GM23338 (cell line): ENCODE measurements at regions not wholly inside any gene's neighbourhood (a gene's known extent, or its start where the extent isn't known, plus 50 kb on each side); places are given as distances from the start of the nearest gene placed in this dataset.

Experiments
- ATAC-seq: fragments of 200-7000 bp; cut with Tn5 transposase; 3 replicates; pipeline ENCODE4 v1.9.1; 2020
- DNase-seq: peaks from one replicate; pipeline ENCODE4 v3.0.0-alpha.2; 2015; ENCODE audit warnings: low spot score
- H2AFZ ChIP-seq: fragments of 200-600 bp; sonication (generic); 2 replicates; pipeline ENCODE4 v1.8.0; 2016; ENCODE audit warnings: antibody characterized with exemption, mild to moderate bottlenecking, moderate library complexity
- H3F3A ChIP-seq: fragments of 200-600 bp; sonication (generic); replicated peaks from 2 replicates; pipeline ENCODE4 v1.8.0; 2017; ENCODE audit warnings: antibody characterized with exemption, mixed run types, low read depth
- H3K27ac ChIP-seq: fragments of 200-600 bp; sonication (generic); 2 replicates; pipeline ENCODE4 v1.6.1; 2016; ENCODE audit warnings: low read depth
- H3K27me3 ChIP-seq: fragments of 200-600 bp; sonication (generic); 2 replicates; pipeline ENCODE4 v1.8.0; 2016; ENCODE audit warnings: mild to moderate bottlenecking, mixed run types, moderate library complexity; ENCODE audit not compliant: insufficient read depth
- H3K36me3 ChIP-seq: fragments of 200-600 bp; sonication (generic); 2 replicates; pipeline ENCODE4 v1.8.0; 2016; ENCODE audit warnings: mild to moderate bottlenecking; ENCODE audit not compliant: insufficient read depth
- H3K4me1 ChIP-seq: fragments of 200-600 bp; sonication (generic); 2 replicates; pipeline ENCODE4 v1.8.0; 2016; ENCODE audit warnings: mild to moderate bottlenecking, moderate library complexity; ENCODE audit not compliant: insufficient read depth
- H3K4me2 ChIP-seq: fragments of 200-600 bp; sonication (generic); 2 replicates; pipeline ENCODE4 v1.7.1; 2017; ENCODE audit warnings: mixed run types
- H3K4me3 ChIP-seq: fragments of 200-600 bp; sonication (generic); 2 replicates; pipeline ENCODE4 v1.6.1; 2016; ENCODE audit warnings: mixed run types
- H3K79me2 ChIP-seq: fragments of 200-600 bp; sonication (generic); replicated peaks from 2 replicates; pipeline ENCODE4 v1.8.0; 2017; ENCODE audit warnings: mild to moderate bottlenecking; ENCODE audit not compliant: insufficient read depth
- H3K9me2 ChIP-seq: fragments of 200-600 bp; sonication (generic); 2 replicates; pipeline ENCODE4 v1.8.0; 2017; ENCODE audit not compliant: insufficient read depth
- H4K20me1 ChIP-seq: fragments of 200-600 bp; sonication (generic); replicated peaks from 2 replicates; pipeline ENCODE4 v1.8.0; 2017; ENCODE audit warnings: mild to moderate bottlenecking; ENCODE audit not compliant: insufficient read depth
- H3K27ac Mint-ChIP-seq: 2 replicates; pipeline ENCODE4 v1.8.0; 2020; ENCODE audit warnings: inconsistent platforms, mild to moderate bottlenecking, moderate library complexity, mixed read lengths
- H3K27me3 Mint-ChIP-seq: 3 replicates; pipeline ENCODE4 v1.8.0; 2022; ENCODE audit warnings: low read depth, mild to moderate bottlenecking, moderate library complexity, mixed read lengths, inconsistent platforms; ENCODE audit not compliant: insufficient read depth, poor library complexity
- H3K36me3 Mint-ChIP-seq: 3 replicates; pipeline ENCODE4 v1.8.0; 2021; ENCODE audit warnings: low read depth, mild to moderate bottlenecking, inconsistent platforms, moderate library complexity, mixed read lengths
- H3K4me1 Mint-ChIP-seq: 3 replicates; pipeline ENCODE4 v1.8.0; 2020; ENCODE audit warnings: mild to moderate bottlenecking, inconsistent platforms, mixed read lengths
- H3K4me3 Mint-ChIP-seq: 3 replicates; pipeline ENCODE4 v1.8.0; 2021; ENCODE audit warnings: moderate library complexity, mild to moderate bottlenecking, inconsistent platforms, mixed read lengths
- H3K9me3 Mint-ChIP-seq: 3 replicates; pipeline ENCODE4 v1.8.0; 2020; ENCODE audit warnings: moderate library complexity, mild to moderate bottlenecking, inconsistent platforms, mixed read lengths
- JUNB ChIP-seq: IDR thresholded peaks from one replicate; pipeline ENCODE4 v1.6.1; 2016; ENCODE audit warnings: antibody characterized with exemption; ENCODE audit not compliant: unreplicated experiment
- POLR2AphosphoS5 ChIP-seq: IDR thresholded peaks from 2 replicates; pipeline ENCODE4 v1.6.1; 2016; ENCODE audit warnings: antibody characterized with exemption, low read depth
- ZNF114 ChIP-seq: fragments of 250-450 bp; sonication (Bioruptor Pico); IDR thresholded peaks from 2 replicates; pipeline ENCODE4 v1.5.0; 2020; ENCODE audit warnings: mild to moderate bottlenecking, moderate library complexity
- ZNF331 ChIP-seq: fragments of 250-450 bp; sonication (Bioruptor Pico); IDR thresholded peaks from 2 replicates; pipeline ENCODE4 v1.5.0; 2020; ENCODE audit warnings: low read depth, mild to moderate bottlenecking, moderate library complexity
- TF ChIP-seq, protein P1 (sequence below): IDR thresholded peaks from 2 replicates; pipeline ENCODE4 v1.6.1; 2016; ENCODE audit warnings: antibody characterized with exemption
- TF ChIP-seq, protein P2 (sequence below): fragments of 250-450 bp; sonication (Bioruptor Pico); IDR thresholded peaks from 2 replicates; pipeline ENCODE4 v1.5.0; 2020; ENCODE audit warnings: mild to moderate bottlenecking, moderate library complexity
- TF ChIP-seq, protein P3 (sequence below), 2 experiments: fragments of 200-600 bp in 1 of 2; sonication (generic) in 1 of 2; conservative IDR thresholded peaks; 2 replicates each; pipeline versions ENCODE4 v1.5.1 to v1.6.1; 2016 to 2017; ENCODE audit warnings: antibody characterized with exemption in 2 of 2, low read depth in 2 of 2, mild to moderate bottlenecking in 2 of 2, moderate library complexity in 1 of 2

DNA sequence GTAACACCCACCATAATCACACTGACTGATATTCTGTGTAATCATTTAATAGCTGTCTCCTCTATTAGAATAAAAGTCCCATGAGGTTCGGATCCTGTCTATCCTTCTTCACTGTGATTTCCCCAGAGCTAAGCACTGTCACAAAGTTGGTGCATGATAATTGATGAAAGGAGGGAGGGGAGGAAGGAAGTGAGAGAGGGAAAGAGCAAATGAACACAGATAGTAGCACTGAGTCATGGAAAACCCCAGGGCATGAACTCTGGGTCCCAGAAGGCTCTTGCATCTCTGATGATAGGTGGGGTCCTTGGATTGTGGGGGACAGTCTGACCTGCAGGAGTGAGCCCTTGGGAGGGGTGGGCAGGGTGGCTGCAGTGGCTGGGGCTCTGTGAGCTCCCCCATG is 294.1 kb downstream of the LRFN2 start:
- H3K27me3 ChIP-seq, result no peaks in the 10 kb centered on the region
- H3K4me3 ChIP-seq, result no peak overlapping the region
- H3K27me3 Mint-ChIP-seq, result peaks cover 10% of the 10 kb centered on the region
- H3F3A ChIP-seq, result 0 out of 2 replicates have a peak, but pooled peaks cover 3% of the 10 kb centered on the region
- H3K27ac Mint-ChIP-seq, result no peak overlapping the region
- no peaks in the 10 kb centered on the region for H3K36me3 ChIP-seq
- no peak overlapping the region for H3K27ac ChIP-seq
- peaks cover 1% of the 10 kb centered on the region; the same call in 1 of the 3 replicates for H3K9me3 Mint-ChIP-seq
- H3K4me1 ChIP-seq, result peaks cover 29% of the 10 kb centered on the region
- H3K4me3 Mint-ChIP-seq, result no peak overlapping the region
- H3K4me2 ChIP-seq, result 0 out of 2 replicates have a peak overlapping the region, but pooled peaks have one; percentile 38
- TF ChIP-seq JUNB, result no peak
- TF ChIP-seq, protein P1, sequence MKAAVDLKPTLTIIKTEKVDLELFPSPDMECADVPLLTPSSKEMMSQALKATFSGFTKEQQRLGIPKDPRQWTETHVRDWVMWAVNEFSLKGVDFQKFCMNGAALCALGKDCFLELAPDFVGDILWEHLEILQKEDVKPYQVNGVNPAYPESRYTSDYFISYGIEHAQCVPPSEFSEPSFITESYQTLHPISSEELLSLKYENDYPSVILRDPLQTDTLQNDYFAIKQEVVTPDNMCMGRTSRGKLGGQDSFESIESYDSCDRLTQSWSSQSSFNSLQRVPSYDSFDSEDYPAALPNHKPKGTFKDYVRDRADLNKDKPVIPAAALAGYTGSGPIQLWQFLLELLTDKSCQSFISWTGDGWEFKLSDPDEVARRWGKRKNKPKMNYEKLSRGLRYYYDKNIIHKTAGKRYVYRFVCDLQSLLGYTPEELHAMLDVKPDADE, result no peak
- TF ChIP-seq, protein P2, sequence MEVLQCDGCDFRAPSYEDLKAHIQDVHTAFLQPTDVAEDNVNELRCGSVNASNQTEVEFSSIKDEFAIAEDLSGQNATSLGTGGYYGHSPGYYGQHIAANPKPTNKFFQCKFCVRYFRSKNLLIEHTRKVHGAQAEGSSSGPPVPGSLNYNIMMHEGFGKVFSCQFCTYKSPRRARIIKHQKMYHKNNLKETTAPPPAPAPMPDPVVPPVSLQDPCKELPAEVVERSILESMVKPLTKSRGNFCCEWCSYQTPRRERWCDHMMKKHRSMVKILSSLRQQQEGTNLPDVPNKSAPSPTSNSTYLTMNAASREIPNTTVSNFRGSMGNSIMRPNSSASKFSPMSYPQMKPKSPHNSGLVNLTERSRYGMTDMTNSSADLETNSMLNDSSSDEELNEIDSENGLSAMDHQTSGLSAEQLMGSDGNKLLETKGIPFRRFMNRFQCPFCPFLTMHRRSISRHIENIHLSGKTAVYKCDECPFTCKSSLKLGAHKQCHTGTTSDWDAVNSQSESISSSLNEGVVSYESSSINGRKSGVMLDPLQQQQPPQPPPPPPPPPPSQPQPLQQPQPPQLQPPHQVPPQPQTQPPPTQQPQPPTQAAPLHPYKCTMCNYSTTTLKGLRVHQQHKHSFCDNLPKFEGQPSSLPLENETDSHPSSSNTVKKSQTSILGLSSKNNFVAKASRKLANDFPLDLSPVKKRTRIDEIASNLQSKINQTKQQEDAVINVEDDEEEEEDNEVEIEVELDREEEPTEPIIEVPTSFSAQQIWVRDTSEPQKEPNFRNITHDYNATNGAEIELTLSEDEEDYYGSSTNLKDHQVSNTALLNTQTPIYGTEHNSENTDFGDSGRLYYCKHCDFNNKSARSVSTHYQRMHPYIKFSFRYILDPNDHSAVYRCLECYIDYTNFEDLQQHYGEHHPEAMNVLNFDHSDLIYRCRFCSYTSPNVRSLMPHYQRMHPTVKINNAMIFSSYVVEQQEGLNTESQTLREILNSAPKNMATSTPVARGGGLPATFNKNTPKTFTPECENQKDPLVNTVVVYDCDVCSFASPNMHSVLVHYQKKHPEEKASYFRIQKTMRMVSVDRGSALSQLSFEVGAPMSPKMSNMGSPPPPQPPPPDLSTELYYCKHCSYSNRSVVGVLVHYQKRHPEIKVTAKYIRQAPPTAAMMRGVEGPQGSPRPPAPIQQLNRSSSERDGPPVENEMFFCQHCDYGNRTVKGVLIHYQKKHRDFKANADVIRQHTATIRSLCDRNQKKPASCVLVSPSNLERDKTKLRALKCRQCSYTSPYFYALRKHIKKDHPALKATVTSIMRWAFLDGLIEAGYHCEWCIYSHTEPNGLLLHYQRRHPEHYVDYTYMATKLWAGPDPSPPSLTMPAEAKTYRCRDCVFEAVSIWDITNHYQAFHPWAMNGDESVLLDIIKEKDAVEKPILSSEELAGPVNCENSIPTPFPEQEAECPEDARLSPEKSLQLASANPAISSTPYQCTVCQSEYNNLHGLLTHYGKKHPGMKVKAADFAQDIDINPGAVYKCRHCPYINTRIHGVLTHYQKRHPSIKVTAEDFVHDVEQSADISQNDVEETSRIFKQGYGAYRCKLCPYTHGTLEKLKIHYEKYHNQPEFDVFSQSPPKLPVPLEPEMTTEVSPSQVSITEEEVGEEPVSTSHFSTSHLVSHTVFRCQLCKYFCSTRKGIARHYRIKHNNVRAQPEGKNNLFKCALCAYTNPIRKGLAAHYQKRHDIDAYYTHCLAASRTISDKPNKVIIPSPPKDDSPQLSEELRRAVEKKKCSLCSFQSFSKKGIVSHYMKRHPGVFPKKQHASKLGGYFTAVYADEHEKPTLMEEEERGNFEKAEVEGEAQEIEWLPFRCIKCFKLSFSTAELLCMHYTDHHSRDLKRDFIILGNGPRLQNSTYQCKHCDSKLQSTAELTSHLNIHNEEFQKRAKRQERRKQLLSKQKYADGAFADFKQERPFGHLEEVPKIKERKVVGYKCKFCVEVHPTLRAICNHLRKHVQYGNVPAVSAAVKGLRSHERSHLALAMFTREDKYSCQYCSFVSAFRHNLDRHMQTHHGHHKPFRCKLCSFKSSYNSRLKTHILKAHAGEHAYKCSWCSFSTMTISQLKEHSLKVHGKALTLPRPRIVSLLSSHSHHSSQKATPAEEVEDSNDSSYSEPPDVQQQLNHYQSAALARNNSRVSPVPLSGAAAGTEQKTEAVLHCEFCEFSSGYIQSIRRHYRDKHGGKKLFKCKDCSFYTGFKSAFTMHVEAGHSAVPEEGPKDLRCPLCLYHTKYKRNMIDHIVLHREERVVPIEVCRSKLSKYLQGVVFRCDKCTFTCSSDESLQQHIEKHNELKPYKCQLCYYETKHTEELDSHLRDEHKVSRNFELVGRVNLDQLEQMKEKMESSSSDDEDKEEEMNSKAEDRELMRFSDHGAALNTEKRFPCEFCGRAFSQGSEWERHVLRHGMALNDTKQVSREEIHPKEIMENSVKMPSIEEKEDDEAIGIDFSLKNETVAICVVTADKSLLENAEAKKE, result no peak
- TF ChIP-seq, protein P3, sequence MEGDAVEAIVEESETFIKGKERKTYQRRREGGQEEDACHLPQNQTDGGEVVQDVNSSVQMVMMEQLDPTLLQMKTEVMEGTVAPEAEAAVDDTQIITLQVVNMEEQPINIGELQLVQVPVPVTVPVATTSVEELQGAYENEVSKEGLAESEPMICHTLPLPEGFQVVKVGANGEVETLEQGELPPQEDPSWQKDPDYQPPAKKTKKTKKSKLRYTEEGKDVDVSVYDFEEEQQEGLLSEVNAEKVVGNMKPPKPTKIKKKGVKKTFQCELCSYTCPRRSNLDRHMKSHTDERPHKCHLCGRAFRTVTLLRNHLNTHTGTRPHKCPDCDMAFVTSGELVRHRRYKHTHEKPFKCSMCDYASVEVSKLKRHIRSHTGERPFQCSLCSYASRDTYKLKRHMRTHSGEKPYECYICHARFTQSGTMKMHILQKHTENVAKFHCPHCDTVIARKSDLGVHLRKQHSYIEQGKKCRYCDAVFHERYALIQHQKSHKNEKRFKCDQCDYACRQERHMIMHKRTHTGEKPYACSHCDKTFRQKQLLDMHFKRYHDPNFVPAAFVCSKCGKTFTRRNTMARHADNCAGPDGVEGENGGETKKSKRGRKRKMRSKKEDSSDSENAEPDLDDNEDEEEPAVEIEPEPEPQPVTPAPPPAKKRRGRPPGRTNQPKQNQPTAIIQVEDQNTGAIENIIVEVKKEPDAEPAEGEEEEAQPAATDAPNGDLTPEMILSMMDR (conservative IDR thresholded peaks at IDR 0.05; ENCODE audit: low read depth in 2 of 2), result no peak
- TF ChIP-seq POLR2AphosphoS5, result no peak
- no peak for TF ChIP-seq ZNF114
- no peak for TF ChIP-seq ZNF331 (CRISPR knock-in tag)
- DNase-seq (no peak), ATAC-seq (no peak)
- no peaks in the 10 kb centered on the region for H4K20me1 ChIP-seq
- peaks cover 35% of the 10 kb centered on the region for H3K4me1 Mint-ChIP-seq
- H3K79me2 ChIP-seq, result no peaks in the 10 kb centered on the region
- H2AFZ ChIP-seq, result no peak overlapping the region; the same call in 1 of the 2 replicates
- peaks cover 3% of the 10 kb centered on the region; the same call in 1 of the 3 replicates for H3K36me3 Mint-ChIP-seq
- H3K9me2 ChIP-seq, result 0 out of 2 replicates have a peak, but pooled peaks cover 3% of the 10 kb centered on the region
